ENCODE measurements at regions not wholly inside any gene's neighbourhood (a gene's known extent, or its start where the extent isn't known, plus 50 kb on each side); places are given as distances from the start of the nearest gene placed in this dataset.
A peak's percentile ranks its signal among the peaks of the same experiment; 100 is the strongest.

DNA sequence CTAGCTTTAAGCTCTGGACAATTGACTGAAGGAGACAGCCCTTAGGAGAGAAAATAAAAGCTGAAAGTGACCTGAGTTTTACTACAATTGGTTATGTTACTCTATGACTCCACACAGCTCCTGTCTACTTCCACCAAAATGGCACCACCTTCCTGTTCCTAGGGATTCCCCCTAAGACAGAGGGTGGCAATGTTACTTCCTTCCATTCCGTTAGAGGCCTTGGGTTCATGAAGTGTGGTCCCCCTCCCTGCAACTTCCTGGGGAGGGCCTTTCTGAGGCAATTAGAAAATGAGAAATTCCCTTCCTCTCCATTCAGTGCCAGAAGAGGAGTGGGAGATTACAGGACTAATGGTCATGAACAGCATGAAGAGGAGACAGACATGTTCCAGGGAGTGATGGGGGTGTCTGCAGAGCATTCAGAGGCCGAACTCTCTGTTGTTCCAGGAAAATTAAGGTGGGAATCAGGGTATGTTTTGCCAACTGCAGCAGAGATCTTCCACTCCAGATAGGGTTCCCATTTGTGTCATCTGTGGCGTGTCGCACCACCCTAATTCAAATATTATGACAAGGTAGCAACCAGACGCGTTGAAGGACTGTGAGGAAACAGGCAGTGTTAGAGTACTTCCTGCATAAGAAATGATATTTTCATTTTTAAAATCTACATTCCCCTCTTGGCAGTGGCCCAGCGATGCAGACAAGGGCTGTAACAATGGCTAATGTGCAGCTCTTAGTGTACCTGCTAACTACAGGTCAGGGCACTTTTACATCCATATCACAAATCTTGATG is 53.1 kb upstream of the TRIM67 start:
- no peak for DNase-seq (ENCODE audit: low read depth)

GRCh38 chr1:231107600-231108326 is 54.1 kb upstream of the TRIM67 start:
- no peak for DNase-seq (ENCODE audit: low read depth)

GRCh38 chr1:231107151-231107550 is 54.7 kb upstream of the TRIM67 start:
- no peak for DNase-seq (ENCODE audit: low read depth)

DNA sequence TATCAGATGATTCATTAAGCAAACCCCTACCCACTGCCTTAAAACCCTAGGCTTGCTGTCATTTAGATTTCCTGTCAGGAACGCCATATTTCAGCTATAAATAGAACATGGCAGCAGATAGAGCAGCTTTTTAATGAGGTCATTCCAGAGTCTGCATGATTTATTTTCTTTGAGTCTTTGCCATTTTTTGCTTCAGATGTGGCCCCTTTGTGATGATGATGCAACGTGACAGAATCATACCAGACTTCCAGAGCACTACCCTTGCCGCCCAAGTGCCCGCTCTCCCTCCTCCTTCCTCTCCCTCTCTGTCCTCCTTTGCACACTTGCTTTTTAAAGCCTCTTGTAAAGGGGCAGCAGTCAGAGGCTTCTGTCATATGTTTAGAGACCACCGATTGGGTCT is 55.5 kb upstream of the TRIM67 start:
- DNase-seq (ENCODE audit: low read depth): peak; percentile 78

GRCh38 chr1:231104917-231105316 is 56.9 kb upstream of the TRIM67 start:
- no peak for DNase-seq (ENCODE audit: low read depth)

DNA sequence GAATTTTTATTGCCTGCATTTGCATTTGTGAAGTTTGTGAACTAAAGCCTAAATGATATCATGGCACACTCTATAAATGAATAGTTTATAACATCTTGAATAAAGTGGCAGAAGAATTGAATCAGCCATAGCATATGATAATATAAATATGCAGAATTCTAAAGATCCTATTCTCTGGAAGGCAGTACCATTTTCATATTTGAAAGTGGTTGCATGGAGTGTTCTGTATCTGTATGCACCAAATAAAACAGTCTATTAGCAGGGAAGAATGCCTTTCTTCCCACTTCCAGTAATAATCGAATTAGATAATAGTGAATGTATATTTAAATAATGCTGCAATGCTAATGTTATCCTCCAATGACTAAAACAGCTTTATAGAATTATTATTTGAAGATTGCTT is 57.9 kb upstream of the TRIM67 start:
- no peak for DNase-seq (ENCODE audit: low read depth)

DNA sequence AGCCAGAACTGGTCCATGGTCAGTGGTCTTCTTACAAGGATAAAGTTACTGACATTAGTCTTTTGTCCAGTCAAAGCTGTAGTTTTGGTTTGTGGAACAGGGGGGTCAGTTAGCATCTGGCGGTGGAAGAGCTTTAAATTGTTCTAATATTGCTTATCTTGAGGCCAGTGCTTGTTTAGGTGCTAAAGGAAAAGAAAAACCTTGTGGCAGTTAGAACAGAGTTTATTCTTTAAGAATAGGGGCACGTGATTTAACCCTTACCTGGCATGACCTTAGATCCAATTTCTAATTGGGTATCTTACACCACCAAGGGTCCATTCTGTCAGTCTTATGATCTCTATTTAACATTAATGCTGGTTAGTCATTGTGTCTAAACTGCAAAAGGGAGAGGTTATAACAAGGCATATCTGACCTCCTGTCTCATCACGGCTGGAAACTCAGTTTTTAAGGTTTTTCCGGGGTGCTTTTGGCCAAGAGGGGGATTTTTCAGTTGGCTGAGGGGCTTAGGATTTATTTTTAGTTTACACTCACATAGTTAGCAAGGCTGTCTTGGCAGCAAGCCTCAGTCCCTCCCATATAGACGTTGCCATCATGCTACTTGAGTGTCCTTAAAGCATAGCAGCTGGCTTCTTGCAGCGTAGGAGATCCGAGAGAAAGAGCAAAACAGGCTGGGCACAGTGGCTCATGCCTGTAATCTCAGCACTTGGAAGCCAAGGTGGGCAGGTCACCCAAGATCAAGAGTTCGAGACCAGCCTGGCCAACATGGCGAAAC is 60.1 kb upstream of the FAM89A start:
- DNase-seq (ENCODE audit: low read depth): no peak

DNA sequence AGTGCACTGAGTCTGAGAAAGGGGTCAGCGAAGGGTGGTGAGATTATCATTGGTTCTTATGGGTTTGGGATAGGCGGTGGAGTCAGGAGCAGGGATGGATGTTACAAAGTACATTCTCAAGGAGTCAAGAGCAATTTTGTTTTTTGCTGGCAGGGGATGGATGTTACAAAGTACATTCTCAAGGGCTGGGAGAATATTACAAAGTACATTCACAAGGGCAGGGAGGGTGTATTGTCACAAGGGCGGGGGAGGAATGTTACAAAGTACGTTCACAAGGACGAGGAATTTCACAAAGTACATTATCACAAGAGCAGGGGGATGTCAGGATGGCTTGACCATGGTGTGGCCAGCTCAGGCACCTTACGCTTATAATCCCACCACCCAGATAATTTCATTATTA is 59.3 kb upstream of the FAM89A start:
- no peak for DNase-seq (ENCODE audit: low read depth)

- DNase-seq (ENCODE audit: low read depth): no peak
Observed at GRCh38 chr1:231095595-231095994, 55.5 kb upstream of the FAM89A start.

GRCh38 chr1:231094421-231094820 is 54.4 kb upstream of the FAM89A start:
- DNase-seq (ENCODE audit: low read depth): no peak

- peak; percentile 11 for DNase-seq (ENCODE audit: low read depth)
Observed at GRCh38 chr1:231093156-231093922, 53.3 kb upstream of the FAM89A start.

DNA sequence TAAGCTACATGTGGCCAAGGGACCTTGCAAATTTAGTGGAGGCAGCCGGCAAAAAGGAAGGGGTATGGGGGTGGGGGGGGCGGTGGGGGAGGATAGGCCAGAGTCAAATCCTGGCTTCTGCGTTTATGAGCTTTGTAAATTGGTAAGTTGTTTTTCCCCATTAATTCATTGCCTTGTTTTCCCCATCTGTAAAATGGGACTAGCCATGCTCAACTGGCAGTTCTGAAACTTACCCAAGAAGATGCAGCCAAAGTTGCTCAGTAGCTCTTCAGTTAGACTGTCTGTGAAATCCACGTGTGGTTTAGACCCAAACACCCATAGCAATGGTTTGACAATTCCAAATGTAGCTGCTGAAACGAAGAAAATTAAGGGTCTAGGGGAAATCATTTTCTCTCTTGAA is 52.3 kb upstream of the FAM89A start:
- no peak for DNase-seq (ENCODE audit: low read depth)

GRCh38 chr1:231091831-231092301 is 51.8 kb upstream of the FAM89A start:
- peak; percentile 36 for DNase-seq (ENCODE audit: low read depth)

GRCh38 chr1:231091415-231091814 is 51.4 kb upstream of the FAM89A start:
- DNase-seq (ENCODE audit: low read depth): no peak

Data from HT1080 (cell line).